ENCODE measurements at regions not wholly inside any gene's neighbourhood (a gene's known extent, or its start where the extent isn't known, plus 50 kb on each side); places are given as distances from the start of the nearest gene placed in this dataset.
A peak's percentile ranks its signal among the peaks of the same experiment; 100 is the strongest.

- CTCF ChIA-PET = no interaction called here
- POLR2A ChIA-PET = no interaction called here
- no peak for DNase-seq
- no peak for ATAC-seq
- Mint-ChIP-seq H3K36me3 (ENCODE audit: low read depth) (no peaks in the 10 kb centered on the region), H3K27me3 (peaks cover 16% of the 10 kb centered on the region), H3K4me1 (no peaks in the 10 kb centered on the region), H3K4me3 (no peak overlapping the region), H3K9me3 (ENCODE audit: low read depth) (no peaks in the 10 kb centered on the region), H3K27ac (no peak overlapping the region)
- intact Hi-C loops (cut with DNase I, micrococcal nuclease) = no loop called here
Measured at GRCh38 chr17:34166352-34166751, 88.7 kb upstream of the CCL2 start.

GRCh38 chr17:34167354-34167753 is 87.7 kb upstream of the CCL2 start:
- no peaks in the 10 kb centered on the region for H3K9me3 Mint-ChIP-seq (ENCODE audit: low read depth)
- POLR2A ChIA-PET = no interaction called here
- ATAC-seq (no peak), DNase-seq (no peak)
- CTCF ChIA-PET = interaction anchor here (0.7 to 1.0 kb wide), 2 partner anchors 194 to 195 kb away, joined by 4 to 5 read pairs; no protein-coding TSS in a partner anchor
- H3K4me1 Mint-ChIP-seq = no peaks in the 10 kb centered on the region
- no peak overlapping the region for H3K4me3 Mint-ChIP-seq
- H3K27ac Mint-ChIP-seq = no peak overlapping the region
- intact Hi-C loops (cut with DNase I, micrococcal nuclease) = no loop called here
- H3K36me3 Mint-ChIP-seq (ENCODE audit: low read depth) = no peaks in the 10 kb centered on the region
- H3K27me3 Mint-ChIP-seq = peaks cover 12% of the 10 kb centered on the region

- no peaks in the 10 kb centered on the region for H3K36me3 Mint-ChIP-seq (ENCODE audit: low read depth)
- CTCF ChIA-PET = interaction anchor here (1.2 to 6.0 kb wide), 2 partner anchors 16 to 192 kb away, joined by 3 to 40 read pairs; partner anchors contain the start of gene CCL1
- intact Hi-C loops (cut with DNase I, micrococcal nuclease) = no loop called here
- H3K9me3 Mint-ChIP-seq (ENCODE audit: low read depth) = no peaks in the 10 kb centered on the region
- no peak overlapping the region for H3K4me3 Mint-ChIP-seq
- peaks cover 12% of the 10 kb centered on the region for H3K27me3 Mint-ChIP-seq
- ATAC-seq (no peak), DNase-seq (no peak)
- POLR2A ChIA-PET = no interaction called here
- H3K27ac Mint-ChIP-seq = no peak overlapping the region
- no peaks in the 10 kb centered on the region for H3K4me1 Mint-ChIP-seq
Measured at GRCh38 chr17:34168989-34169388, 86.1 kb upstream of the CCL2 start.

GRCh38 chr17:34169496-34169895 is 85.6 kb upstream of the CCL2 start:
- ATAC-seq (no peak), DNase-seq (no peak)
- no peak overlapping the region for H3K27ac Mint-ChIP-seq
- ChIA-PET POLR2A (no interaction called here), CTCF (interaction anchor here (0.6 to 6.0 kb wide), 3 partner anchors 15 to 192 kb away, joined by 3 to 40 read pairs (median 5); partner anchors contain the start of gene CCL1)
- H3K27me3 Mint-ChIP-seq = peaks cover 9% of the 10 kb centered on the region
- H3K36me3 Mint-ChIP-seq (ENCODE audit: low read depth) = no peaks in the 10 kb centered on the region
- no peaks in the 10 kb centered on the region for H3K4me1 Mint-ChIP-seq
- no peak overlapping the region for H3K4me3 Mint-ChIP-seq
- H3K9me3 Mint-ChIP-seq (ENCODE audit: low read depth) = no peaks in the 10 kb centered on the region
- intact Hi-C loops (cut with DNase I, micrococcal nuclease) = no loop called here

- DNase-seq = peak; percentile 70
- Mint-ChIP-seq H3K36me3 (ENCODE audit: low read depth) (no peaks in the 10 kb centered on the region), H3K27ac (no peak overlapping the region), H3K4me1 (no peaks in the 10 kb centered on the region), H3K27me3 (peaks cover 10% of the 10 kb centered on the region), H3K4me3 (no peak overlapping the region), H3K9me3 (ENCODE audit: low read depth) (no peaks in the 10 kb centered on the region)
- ChIA-PET CTCF (interaction anchor here (0.6 to 6.0 kb wide), 17 partner anchors 9 to 405 kb away, joined by 3 to 40 read pairs (median 4); partner anchors contain the start of gene CCL1), POLR2A (no interaction called here)
- intact Hi-C loops (cut with DNase I, micrococcal nuclease) = loop anchor here in 1 of 2 experiments (1.0 kb wide), 1 partner anchor 190 kb away; no protein-coding TSS in a partner anchor
- peak; percentile 78 for ATAC-seq
Measured at GRCh38 chr17:34171245-34171818, 83.8 kb upstream of the CCL2 start.

GRCh38 chr17:34172390-34172918 is 82.6 kb upstream of the CCL2 start:
- intact Hi-C loops (cut with DNase I, micrococcal nuclease) = no loop called here
- Mint-ChIP-seq H3K4me3 (no peak overlapping the region), H3K9me3 (ENCODE audit: low read depth) (no peaks in the 10 kb centered on the region), H3K27me3 (peaks cover 15% of the 10 kb centered on the region), H3K36me3 (ENCODE audit: low read depth) (no peaks in the 10 kb centered on the region), H3K27ac (no peak overlapping the region), H3K4me1 (no peaks in the 10 kb centered on the region)
- ChIA-PET POLR2A (no interaction called here), CTCF (interaction anchor here (0.7 to 6.0 kb wide), 5 partner anchors 21 to 205 kb away, joined by 3 to 40 read pairs (median 4); partner anchors contain the start of gene CCL1)
- DNase-seq = no peak
- ATAC-seq = no peak

- intact Hi-C loops (cut with DNase I, micrococcal nuclease) = no loop called here
- POLR2A ChIA-PET = no interaction called here
- no peak overlapping the region for H3K27ac Mint-ChIP-seq
- H3K27me3 Mint-ChIP-seq = peaks cover 16% of the 10 kb centered on the region
- no peaks in the 10 kb centered on the region for H3K9me3 Mint-ChIP-seq (ENCODE audit: low read depth)
- H3K4me1 Mint-ChIP-seq = no peaks in the 10 kb centered on the region
- CTCF ChIA-PET = interaction anchor here (0.7 to 6.0 kb wide), 4 partner anchors 20 to 204 kb away, joined by 3 to 40 read pairs (median 6); partner anchors contain the start of gene CCL1
- no peaks in the 10 kb centered on the region for H3K36me3 Mint-ChIP-seq (ENCODE audit: low read depth)
- no peak overlapping the region for H3K4me3 Mint-ChIP-seq
- no peak for DNase-seq
- ATAC-seq = no peak
Measured at GRCh38 chr17:34173241-34173640, 81.8 kb upstream of the CCL2 start.

- H3K4me1 Mint-ChIP-seq = no peaks in the 10 kb centered on the region
- H3K27me3 Mint-ChIP-seq = peaks cover 15% of the 10 kb centered on the region
- H3K36me3 Mint-ChIP-seq (ENCODE audit: low read depth) = no peaks in the 10 kb centered on the region
- intact Hi-C loops (cut with DNase I, micrococcal nuclease) = no loop called here
- no peak overlapping the region for H3K27ac Mint-ChIP-seq
- ChIA-PET POLR2A (no interaction called here), CTCF (interaction anchor here (6.0 kb wide), 1 partner anchor 187 kb away, joined by 40 read pairs; the partner anchor contains the start of gene CCL1)
- DNase-seq = no peak
- no peaks in the 10 kb centered on the region for H3K9me3 Mint-ChIP-seq (ENCODE audit: low read depth)
- ATAC-seq = no peak
- no peak overlapping the region for H3K4me3 Mint-ChIP-seq
Measured at GRCh38 chr17:34174496-34174895, 80.6 kb upstream of the CCL2 start.

GRCh38 chr17:34176440-34176839 is 78.6 kb upstream of the CCL2 start:
- Mint-ChIP-seq H3K4me1 (no peaks in the 10 kb centered on the region), H3K27ac (no peak overlapping the region), H3K27me3 (peaks cover 13% of the 10 kb centered on the region), H3K4me3 (no peak overlapping the region), H3K9me3 (ENCODE audit: low read depth) (no peaks in the 10 kb centered on the region), H3K36me3 (ENCODE audit: low read depth) (no peaks in the 10 kb centered on the region)
- intact Hi-C loops (cut with DNase I, micrococcal nuclease) = no loop called here
- POLR2A ChIA-PET = no interaction called here
- ATAC-seq (no peak), DNase-seq (no peak)
- CTCF ChIA-PET = no interaction called here

GRCh38 chr17:34177642-34178041 is 77.4 kb upstream of the CCL2 start:
- intact Hi-C loops (cut with DNase I, micrococcal nuclease) = no loop called here
- Mint-ChIP-seq H3K4me1 (no peaks in the 10 kb centered on the region), H3K27ac (no peak overlapping the region), H3K4me3 (no peak overlapping the region), H3K36me3 (ENCODE audit: low read depth) (no peaks in the 10 kb centered on the region), H3K9me3 (ENCODE audit: low read depth) (no peaks in the 10 kb centered on the region), H3K27me3 (peaks cover 15% of the 10 kb centered on the region)
- ChIA-PET CTCF (interaction anchor here (1.0 kb wide), 1 partner anchor 243 kb away, joined by 3 read pairs; no protein-coding TSS in a partner anchor), POLR2A (no interaction called here)
- no peak for ATAC-seq
- DNase-seq = no peak

GRCh38 chr17:34178092-34178491 is 77.0 kb upstream of the CCL2 start:
- Mint-ChIP-seq H3K4me1 (no peaks in the 10 kb centered on the region), H3K4me3 (no peak overlapping the region), H3K36me3 (ENCODE audit: low read depth) (no peaks in the 10 kb centered on the region), H3K27ac (no peak overlapping the region), H3K9me3 (ENCODE audit: low read depth) (no peaks in the 10 kb centered on the region), H3K27me3 (peaks cover 15% of the 10 kb centered on the region)
- ATAC-seq (no peak), DNase-seq (no peak)
- ChIA-PET CTCF (interaction anchor here (1.0 kb wide), 1 partner anchor 242 kb away, joined by 3 read pairs; no protein-coding TSS in a partner anchor), POLR2A (no interaction called here)
- intact Hi-C loops (cut with DNase I, micrococcal nuclease) = no loop called here

All from activated CD4-positive, alpha-beta T cell treated with anti-CD3 and anti-CD28 coated beads for 36 hours (primary cell).